ENCODE measurements at regions not wholly inside any gene's neighbourhood (a gene's known extent, or its start where the extent isn't known, plus 50 kb on each side); places are given as distances from the start of the nearest gene placed in this dataset.

- DNase-seq (ENCODE audit: low read depth, low spot score), result no peak
- no peak overlapping the region for H3K9ac ChIP-seq (ENCODE audit: insufficient read length)
- no peak overlapping the region for H3K27ac ChIP-seq
- TF ChIP-seq POLR2AphosphoS5 (IDR thresholded peaks at IDR 0.05; ENCODE audit: borderline replicate concordance, low read depth, low read length) (no peak), EZH2 (IDR thresholded peaks at IDR 0.05) (no peak), FOXP2 (optimal IDR thresholded peaks at IDR 0.05; ENCODE audit: control extremely low read depth, extremely low read length, insufficient read depth) (no peak)
- no peak overlapping the region for H3K4me3 ChIP-seq
- H3K36me3 ChIP-seq (ENCODE audit: insufficient read depth, low read length), result no peaks in the 10 kb centered on the region
- H3K9me3 ChIP-seq (ENCODE audit: low read depth, low read length), result no peaks in the 10 kb centered on the region
Observed at GRCh38 chr10:78579995-78580394, 488.8 kb upstream of the ZMIZ1 start.

DNA sequence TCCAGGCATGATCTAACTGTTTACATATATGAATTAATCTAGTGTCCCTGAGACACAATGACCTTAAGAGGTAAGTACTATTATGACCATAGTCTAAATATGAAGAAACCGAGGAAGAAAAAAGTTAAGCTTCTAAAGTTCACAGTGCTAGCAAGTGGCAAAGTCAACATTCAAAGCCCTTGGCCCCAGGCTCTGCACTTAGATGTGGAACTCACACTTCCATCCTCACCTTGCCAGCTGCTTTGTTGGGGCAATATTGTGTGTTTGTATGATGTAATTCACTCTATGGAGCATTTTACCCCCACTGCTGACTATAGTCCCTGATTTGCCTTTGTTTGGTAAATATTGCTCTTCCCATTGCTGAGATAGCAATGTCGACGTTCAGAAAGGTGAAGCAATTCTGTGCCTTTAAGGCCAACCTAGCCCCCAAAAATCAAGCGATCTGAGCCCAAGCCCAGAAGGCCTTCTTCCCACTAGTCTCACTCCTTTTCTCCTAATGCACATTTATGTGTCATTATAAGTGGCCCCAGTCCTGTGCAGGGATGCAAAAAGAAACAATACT is 487.6 kb upstream of the ZMIZ1 start:
- TF ChIP-seq POLR2AphosphoS5 (IDR thresholded peaks at IDR 0.05; ENCODE audit: borderline replicate concordance, low read depth, low read length), result no peak
- no peak for TF ChIP-seq EZH2 (IDR thresholded peaks at IDR 0.05)
- no peak for TF ChIP-seq FOXP2 (optimal IDR thresholded peaks at IDR 0.05; ENCODE audit: control extremely low read depth, extremely low read length, insufficient read depth)
- H3K36me3 ChIP-seq (ENCODE audit: insufficient read depth, low read length), result no peaks in the 10 kb centered on the region
- H3K4me3 ChIP-seq, result no peak overlapping the region
- no peak for DNase-seq (ENCODE audit: low read depth, low spot score)
- H3K9ac ChIP-seq (ENCODE audit: insufficient read length), result no peak overlapping the region
- H3K9me3 ChIP-seq (ENCODE audit: low read depth, low read length), result no peaks in the 10 kb centered on the region
- H3K27ac ChIP-seq, result no peak overlapping the region

GRCh38 chr10:78582540-78582939 is 486.2 kb upstream of the ZMIZ1 start:
- Histone ChIP-seq H3K9ac (ENCODE audit: insufficient read length) (no peak overlapping the region), H3K4me3 (no peak overlapping the region), H3K9me3 (ENCODE audit: low read depth, low read length) (no peaks in the 10 kb centered on the region), H3K36me3 (ENCODE audit: insufficient read depth, low read length) (no peaks in the 10 kb centered on the region), H3K27ac (no peak overlapping the region)
- TF ChIP-seq FOXP2 (optimal IDR thresholded peaks at IDR 0.05; ENCODE audit: control extremely low read depth, extremely low read length, insufficient read depth) (no peak), POLR2AphosphoS5 (IDR thresholded peaks at IDR 0.05; ENCODE audit: borderline replicate concordance, low read depth, low read length) (no peak), EZH2 (IDR thresholded peaks at IDR 0.05) (no peak)
- no peak for DNase-seq (ENCODE audit: low read depth, low spot score)

DNA sequence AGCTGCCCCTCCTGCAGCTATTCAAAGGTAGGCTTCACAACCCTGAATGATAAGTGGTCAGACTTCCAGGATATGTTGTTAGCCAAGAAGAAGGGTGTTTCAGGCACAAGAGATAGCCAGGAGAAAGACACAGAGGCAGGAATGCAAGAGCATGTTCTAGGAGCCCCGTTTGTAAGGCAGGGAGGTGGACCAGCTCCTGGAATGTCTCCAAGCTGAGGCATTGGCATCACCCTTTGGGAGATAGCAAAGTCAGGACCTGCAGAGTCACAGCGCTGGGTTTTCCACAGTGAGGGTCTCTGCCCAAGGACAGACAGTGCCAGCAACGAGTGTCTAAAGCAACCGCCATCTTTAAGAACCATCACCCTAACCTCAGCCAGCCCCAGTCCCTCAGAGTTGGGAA is 484.5 kb upstream of the ZMIZ1 start:
- no peak for DNase-seq (ENCODE audit: low read depth, low spot score)
- no peak overlapping the region for H3K9ac ChIP-seq (ENCODE audit: insufficient read length)
- TF ChIP-seq POLR2AphosphoS5 (IDR thresholded peaks at IDR 0.05; ENCODE audit: borderline replicate concordance, low read depth, low read length), result no peak
- TF ChIP-seq FOXP2 (optimal IDR thresholded peaks at IDR 0.05; ENCODE audit: control extremely low read depth, extremely low read length, insufficient read depth), result no peak
- TF ChIP-seq EZH2 (IDR thresholded peaks at IDR 0.05), result no peak
- no peaks in the 10 kb centered on the region for H3K9me3 ChIP-seq (ENCODE audit: low read depth, low read length)
- H3K27ac ChIP-seq, result no peak overlapping the region
- H3K4me3 ChIP-seq, result no peak overlapping the region
- H3K36me3 ChIP-seq (ENCODE audit: insufficient read depth, low read length), result no peaks in the 10 kb centered on the region

GRCh38 chr10:78584681-78585080 is 484.1 kb upstream of the ZMIZ1 start:
- Histone ChIP-seq H3K9ac (ENCODE audit: insufficient read length) (no peak overlapping the region), H3K4me3 (no peak overlapping the region), H3K9me3 (ENCODE audit: low read depth, low read length) (no peaks in the 10 kb centered on the region), H3K27ac (no peak overlapping the region), H3K36me3 (ENCODE audit: insufficient read depth, low read length) (no peaks in the 10 kb centered on the region)
- no peak for DNase-seq (ENCODE audit: low read depth, low spot score)
- TF ChIP-seq POLR2AphosphoS5 (IDR thresholded peaks at IDR 0.05; ENCODE audit: borderline replicate concordance, low read depth, low read length) (no peak), FOXP2 (optimal IDR thresholded peaks at IDR 0.05; ENCODE audit: control extremely low read depth, extremely low read length, insufficient read depth) (no peak), EZH2 (IDR thresholded peaks at IDR 0.05) (no peak)

GRCh38 chr10:78585952-78586351 is 482.8 kb upstream of the ZMIZ1 start:
- no peak for DNase-seq (ENCODE audit: low read depth, low spot score)
- H3K4me3 ChIP-seq, result no peak overlapping the region

GRCh38 chr10:78588194-78588811 is 480.5 kb upstream of the ZMIZ1 start:
- TF ChIP-seq EZH2 (IDR thresholded peaks at IDR 0.05) (no peak), FOXP2 (optimal IDR thresholded peaks at IDR 0.05; ENCODE audit: control extremely low read depth, extremely low read length, insufficient read depth) (no peak), POLR2AphosphoS5 (IDR thresholded peaks at IDR 0.05; ENCODE audit: borderline replicate concordance, low read depth, low read length) (no peak)
- Histone ChIP-seq H3K36me3 (ENCODE audit: insufficient read depth, low read length) (no peaks in the 10 kb centered on the region), H3K27ac (no peak overlapping the region), H3K9me3 (ENCODE audit: low read depth, low read length) (no peaks in the 10 kb centered on the region), H3K4me3 (no peak overlapping the region), H3K9ac (ENCODE audit: insufficient read length) (no peak overlapping the region)
- no peak for DNase-seq (ENCODE audit: low read depth, low spot score)

More at GRCh38 chr10:78585952-78586351, 482.8 kb upstream of the ZMIZ1 start:
- Histone ChIP-seq H3K9me3 (ENCODE audit: low read depth, low read length) (no peaks in the 10 kb centered on the region), H3K36me3 (ENCODE audit: insufficient read depth, low read length) (no peaks in the 10 kb centered on the region), H3K9ac (ENCODE audit: insufficient read length) (no peak overlapping the region), H3K27ac (no peak overlapping the region)
- TF ChIP-seq FOXP2 (optimal IDR thresholded peaks at IDR 0.05; ENCODE audit: control extremely low read depth, extremely low read length, insufficient read depth), result no peak

DNA sequence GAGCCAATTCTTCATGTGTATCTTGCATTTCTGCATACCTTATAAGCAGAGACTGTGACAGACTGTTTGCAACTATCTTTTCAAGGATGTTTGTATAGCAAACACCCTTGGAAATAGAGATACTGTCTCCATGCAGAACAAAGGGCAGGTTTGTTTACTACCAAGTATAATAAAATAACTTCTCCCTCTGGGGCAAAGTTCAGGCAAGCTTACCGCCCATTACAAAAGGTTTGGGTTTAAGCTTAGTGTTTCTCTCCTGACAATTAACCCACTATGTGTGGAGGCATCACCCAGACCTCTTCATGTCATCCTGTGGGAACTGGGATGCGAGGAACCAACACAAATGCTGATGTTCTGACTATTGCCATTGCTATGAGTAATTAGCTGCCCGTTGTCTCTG is 479.1 kb upstream of the ZMIZ1 start:
- TF ChIP-seq POLR2AphosphoS5 (IDR thresholded peaks at IDR 0.05; ENCODE audit: borderline replicate concordance, low read depth, low read length) (no peak), FOXP2 (optimal IDR thresholded peaks at IDR 0.05; ENCODE audit: control extremely low read depth, extremely low read length, insufficient read depth) (no peak), EZH2 (IDR thresholded peaks at IDR 0.05) (no peak)
- Histone ChIP-seq H3K9ac (ENCODE audit: insufficient read length) (no peak overlapping the region), H3K4me3 (no peak overlapping the region), H3K36me3 (ENCODE audit: insufficient read depth, low read length) (no peaks in the 10 kb centered on the region), H3K27ac (no peak overlapping the region), H3K9me3 (ENCODE audit: low read depth, low read length) (no peaks in the 10 kb centered on the region)
- DNase-seq (ENCODE audit: low read depth, low spot score), result no peak

- H3K4me3 ChIP-seq, result no peak overlapping the region
- DNase-seq (ENCODE audit: low read depth, low spot score), result no peak
- H3K9me3 ChIP-seq (ENCODE audit: low read depth, low read length), result no peaks in the 10 kb centered on the region
- TF ChIP-seq POLR2AphosphoS5 (IDR thresholded peaks at IDR 0.05; ENCODE audit: borderline replicate concordance, low read depth, low read length), result no peak
- no peak overlapping the region for H3K27ac ChIP-seq
- H3K9ac ChIP-seq (ENCODE audit: insufficient read length), result no peak overlapping the region
- no peaks in the 10 kb centered on the region for H3K36me3 ChIP-seq (ENCODE audit: insufficient read depth, low read length)
Observed at GRCh38 chr10:78591066-78591465, 477.7 kb upstream of the ZMIZ1 start.

Measured in SK-N-MC (cell line).